Ishikawa (cell line): ENCODE measurements at regions not wholly inside any gene's neighbourhood (a gene's known extent, or its start where the extent isn't known, plus 50 kb on each side); places are given as distances from the start of the nearest gene placed in this dataset.

Experiments
- CEBPB ChIP-seq: IDR thresholded peaks from 2 replicates; pipeline ENCODE4 v1.6.1; 2012
- EP300 ChIP-seq: IDR thresholded peaks from 2 replicates; pipeline ENCODE4 v1.6.1; 2012; ENCODE audit warnings: borderline replicate concordance
- TF ChIP-seq, protein P1 (sequence below): IDR thresholded peaks from 2 replicates; pipeline ENCODE4 v1.6.1; 2012
- TF ChIP-seq, protein P2 (sequence below): IDR thresholded peaks from 2 replicates; pipeline ENCODE4 v1.6.1; 2012; ENCODE audit warnings: low read depth, mild to moderate bottlenecking

- TF ChIP-seq, protein P1, sequence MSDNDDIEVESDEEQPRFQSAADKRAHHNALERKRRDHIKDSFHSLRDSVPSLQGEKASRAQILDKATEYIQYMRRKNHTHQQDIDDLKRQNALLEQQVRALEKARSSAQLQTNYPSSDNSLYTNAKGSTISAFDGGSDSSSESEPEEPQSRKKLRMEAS: no peak
- TF ChIP-seq EP300 (no peak), CEBPB (no peak)
- TF ChIP-seq, protein P2, sequence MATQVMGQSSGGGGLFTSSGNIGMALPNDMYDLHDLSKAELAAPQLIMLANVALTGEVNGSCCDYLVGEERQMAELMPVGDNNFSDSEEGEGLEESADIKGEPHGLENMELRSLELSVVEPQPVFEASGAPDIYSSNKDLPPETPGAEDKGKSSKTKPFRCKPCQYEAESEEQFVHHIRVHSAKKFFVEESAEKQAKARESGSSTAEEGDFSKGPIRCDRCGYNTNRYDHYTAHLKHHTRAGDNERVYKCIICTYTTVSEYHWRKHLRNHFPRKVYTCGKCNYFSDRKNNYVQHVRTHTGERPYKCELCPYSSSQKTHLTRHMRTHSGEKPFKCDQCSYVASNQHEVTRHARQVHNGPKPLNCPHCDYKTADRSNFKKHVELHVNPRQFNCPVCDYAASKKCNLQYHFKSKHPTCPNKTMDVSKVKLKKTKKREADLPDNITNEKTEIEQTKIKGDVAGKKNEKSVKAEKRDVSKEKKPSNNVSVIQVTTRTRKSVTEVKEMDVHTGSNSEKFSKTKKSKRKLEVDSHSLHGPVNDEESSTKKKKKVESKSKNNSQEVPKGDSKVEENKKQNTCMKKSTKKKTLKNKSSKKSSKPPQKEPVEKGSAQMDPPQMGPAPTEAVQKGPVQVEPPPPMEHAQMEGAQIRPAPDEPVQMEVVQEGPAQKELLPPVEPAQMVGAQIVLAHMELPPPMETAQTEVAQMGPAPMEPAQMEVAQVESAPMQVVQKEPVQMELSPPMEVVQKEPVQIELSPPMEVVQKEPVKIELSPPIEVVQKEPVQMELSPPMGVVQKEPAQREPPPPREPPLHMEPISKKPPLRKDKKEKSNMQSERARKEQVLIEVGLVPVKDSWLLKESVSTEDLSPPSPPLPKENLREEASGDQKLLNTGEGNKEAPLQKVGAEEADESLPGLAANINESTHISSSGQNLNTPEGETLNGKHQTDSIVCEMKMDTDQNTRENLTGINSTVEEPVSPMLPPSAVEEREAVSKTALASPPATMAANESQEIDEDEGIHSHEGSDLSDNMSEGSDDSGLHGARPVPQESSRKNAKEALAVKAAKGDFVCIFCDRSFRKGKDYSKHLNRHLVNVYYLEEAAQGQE: no peak
These were observed 149.7 kb upstream of the SLC25A13 start for GRCh38 chr7:96471606-96472005.
